CD4-positive, CD25-positive, alpha-beta regulatory T cell (primary cell): ENCODE measurements at regions not wholly inside any gene's neighbourhood (a gene's known extent, or its start where the extent isn't known, plus 50 kb on each side); places are given as distances from the start of the nearest gene placed in this dataset.
A peak's percentile ranks its signal among the peaks of the same experiment; 100 is the strongest.

ENCODE experiments used
- ATAC-seq, 2 donors: fragments of 150-1000 bp; cut with Tn5 transposase; one replicate each; pipeline ENCODE4 v1.10.0; 2021; ENCODE audit warnings: low read depth in 2 of 2, moderate number of reproducible peaks in 2 of 2, moderate library complexity in 1 of 2
- DNase-seq, 3 donors: peaks; one replicate each; pipeline versions ENCODE4 v3.0.0 to v3.0.0-alpha.2; 2012 to 2022; ENCODE audit warnings: mixed read lengths in 1 of 3
- H3K27ac ChIP-seq: one replicate; pipeline ENCODE4 v1.7.0; 2013; ENCODE audit warnings: mild to moderate bottlenecking, low read length; ENCODE audit not compliant: insufficient read depth, poor library complexity, severe bottlenecking
- H3K27me3 ChIP-seq: one replicate; pipeline ENCODE4 v1.7.0; 2013; ENCODE audit warnings: low read length; ENCODE audit not compliant: control insufficient read depth, insufficient read depth
- H3K36me3 ChIP-seq: one replicate; pipeline ENCODE4 v1.7.0; 2013; ENCODE audit warnings: mild to moderate bottlenecking, low read length, moderate library complexity; ENCODE audit not compliant: control insufficient read depth, insufficient read depth
- H3K4me1 ChIP-seq: 2 replicates; pipeline ENCODE4 v1.7.0; 2013; ENCODE audit warnings: mild to moderate bottlenecking, low read length; ENCODE audit not compliant: insufficient read depth, control insufficient read depth, poor library complexity, severe bottlenecking
- H3K4me3 ChIP-seq: one replicate; pipeline ENCODE4 v1.7.0; 2013; ENCODE audit warnings: low read depth, mild to moderate bottlenecking, low read length, moderate library complexity
- H3K9me3 ChIP-seq, 2 experiments: 1 replicate in 1 of 2; 2 replicates in 1 of 2; pipeline ENCODE4 v1.7.0; 2013; ENCODE audit warnings: low read length in 2 of 2, mild to moderate bottlenecking in 1 of 2, moderate library complexity in 1 of 2; ENCODE audit not compliant: control insufficient read depth in 2 of 2
- H3K27ac Mint-ChIP-seq, 3 donors: one replicate each; pipeline ENCODE4 v1.8.0; 2020 to 2022; ENCODE audit warnings: mild to moderate bottlenecking in 3 of 3, mixed read lengths in 3 of 3, moderate library complexity in 2 of 3
- H3K27me3 Mint-ChIP-seq: one replicate; pipeline ENCODE4 v1.8.0; 2022; ENCODE audit warnings: mild to moderate bottlenecking, mixed read lengths
- H3K36me3 Mint-ChIP-seq: one replicate; pipeline ENCODE4 v1.8.0; 2020; ENCODE audit warnings: mixed read lengths
- H3K4me1 Mint-ChIP-seq, 4 donors: one replicate each; pipeline ENCODE4 v1.8.0; 2020 to 2022; ENCODE audit warnings: mixed read lengths in 4 of 4, mild to moderate bottlenecking in 1 of 4
- H3K4me3 Mint-ChIP-seq, 4 donors: one replicate each; pipeline ENCODE4 v1.8.0; 2020 to 2022; ENCODE audit warnings: mild to moderate bottlenecking in 4 of 4, mixed read lengths in 4 of 4, moderate library complexity in 3 of 4
- H3K9me3 Mint-ChIP-seq, 7 donors: one replicate each; pipeline ENCODE4 v1.8.0; 2020 to 2022; ENCODE audit warnings: mixed read lengths in 7 of 7, mild to moderate bottlenecking in 3 of 7, moderate library complexity in 2 of 7

- peaks cover 8% of the 10 kb centered on the region for H3K27me3 Mint-ChIP-seq
Observed at GRCh38 chr11:130634186-130634585, 185.7 kb downstream of the ADAMTS15 start.

DNA sequence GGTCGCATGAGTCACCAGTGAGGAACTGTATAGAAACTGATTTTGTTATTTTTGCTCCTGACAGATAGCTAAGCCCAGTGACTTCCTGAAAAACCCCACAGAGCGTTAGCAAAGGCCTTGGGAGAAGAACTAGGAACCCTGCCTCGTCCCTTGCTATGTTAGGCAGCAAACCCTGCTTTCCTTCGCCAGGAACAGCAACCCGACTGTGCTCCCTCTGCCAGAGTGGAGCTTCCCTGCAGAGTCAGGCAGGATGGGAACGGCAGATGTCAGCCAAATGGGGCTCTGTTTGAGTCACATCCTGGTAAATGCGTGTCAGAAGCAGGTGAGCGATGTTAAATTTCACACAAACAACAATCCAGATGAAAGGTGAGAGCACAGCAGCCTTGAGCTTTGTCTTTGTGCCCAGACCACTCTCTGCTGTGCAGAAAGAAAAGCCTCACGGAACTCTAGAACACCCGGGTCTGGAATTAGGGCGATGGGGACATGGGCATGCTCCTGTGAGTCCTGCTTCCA lies 186.6 kb downstream of the ADAMTS15 start:
- no peaks in the 10 kb centered on the region for H3K9me3 ChIP-seq
- Mint-ChIP-seq H3K4me1 (peaks cover 0 to 6% (median 0%) of the 10 kb centered on the region in 4 donors), H3K36me3 (no peaks in the 10 kb centered on the region), H3K27me3 (peaks cover 11% of the 10 kb centered on the region), H3K4me3 (no peak overlapping the region), H3K27ac (no peak overlapping the region), H3K9me3 (peaks cover 0 to 3% (median 0%) of the 10 kb centered on the region in 7 donors)
- H3K4me1 ChIP-seq = no peaks in the 10 kb centered on the region
- no peaks in the 10 kb centered on the region for H3K27me3 ChIP-seq
- H3K36me3 ChIP-seq = no peaks in the 10 kb centered on the region
- no peak overlapping the region for H3K27ac ChIP-seq
- peak in 1 of 3 donors; percentile 75 for DNase-seq
- no peak for ATAC-seq
- no peak overlapping the region for H3K4me3 ChIP-seq

More at GRCh38 chr11:130634186-130634585, 185.7 kb downstream of the ADAMTS15 start:
- no peaks in the 10 kb centered on the region for H3K9me3 ChIP-seq
- H3K27ac ChIP-seq = no peak overlapping the region
- no peaks in the 10 kb centered on the region for H3K36me3 ChIP-seq
- no peaks in the 10 kb centered on the region for H3K27me3 ChIP-seq
- Mint-ChIP-seq H3K9me3 (peaks cover 0 to 3% (median 0%) of the 10 kb centered on the region in 7 donors), H3K27ac (no peak overlapping the region), H3K36me3 (no peaks in the 10 kb centered on the region), H3K4me3 (no peak overlapping the region), H3K4me1 (peaks cover 0 to 6% (median 0%) of the 10 kb centered on the region in 4 donors)
- H3K4me3 ChIP-seq = no peak overlapping the region
- ATAC-seq = no peak
- no peak for DNase-seq
- H3K4me1 ChIP-seq = no peaks in the 10 kb centered on the region

- peaks cover 0 to 6% (median 0%) of the 10 kb centered on the region in 4 donors for H3K4me1 Mint-ChIP-seq
- no peak overlapping the region for H3K4me3 Mint-ChIP-seq
- DNase-seq (peak in 1 of 3 donors; percentile 6), ATAC-seq (no peak)
- Histone ChIP-seq H3K27me3 (no peaks in the 10 kb centered on the region), H3K4me1 (no peaks in the 10 kb centered on the region), H3K9me3 (no peaks in the 10 kb centered on the region), H3K36me3 (no peaks in the 10 kb centered on the region), H3K27ac (no peak overlapping the region), H3K4me3 (no peak overlapping the region)
- peaks cover 0 to 3% (median 0%) of the 10 kb centered on the region in 7 donors for H3K9me3 Mint-ChIP-seq
- peaks cover 12% of the 10 kb centered on the region for H3K27me3 Mint-ChIP-seq
- no peak overlapping the region for H3K27ac Mint-ChIP-seq
- H3K36me3 Mint-ChIP-seq = no peaks in the 10 kb centered on the region
Observed at GRCh38 chr11:130635937-130636630, 187.6 kb downstream of the ADAMTS15 start.

GRCh38 chr11:130636722-130637464 lies 188.4 kb downstream of the ADAMTS15 start:
- no peak overlapping the region for H3K27ac ChIP-seq
- no peak for ATAC-seq
- Mint-ChIP-seq H3K9me3 (peaks cover 0 to 2% (median 0%) of the 10 kb centered on the region in 7 donors), H3K27me3 (peaks cover 12% of the 10 kb centered on the region), H3K4me3 (no peak overlapping the region), H3K27ac (no peak overlapping the region), H3K4me1 (peaks cover 0 to 6% (median 0%) of the 10 kb centered on the region in 4 donors), H3K36me3 (no peaks in the 10 kb centered on the region)
- H3K4me1 ChIP-seq = no peaks in the 10 kb centered on the region
- H3K4me3 ChIP-seq = no peak overlapping the region
- H3K27me3 ChIP-seq = no peaks in the 10 kb centered on the region
- peak in 1 of 3 donors; percentile 62 for DNase-seq
- no peaks in the 10 kb centered on the region for H3K9me3 ChIP-seq
- no peaks in the 10 kb centered on the region for H3K36me3 ChIP-seq

- no peak overlapping the region for H3K27ac Mint-ChIP-seq
- peaks cover 0 to 2% (median 0%) of the 10 kb centered on the region in 7 donors for H3K9me3 Mint-ChIP-seq
- H3K36me3 ChIP-seq = no peaks in the 10 kb centered on the region
- no peaks in the 10 kb centered on the region for H3K4me1 ChIP-seq
- peaks cover 0 to 6% (median 0%) of the 10 kb centered on the region in 4 donors for H3K4me1 Mint-ChIP-seq
- no peaks in the 10 kb centered on the region for H3K27me3 ChIP-seq
- no peak for DNase-seq
- H3K4me3 ChIP-seq = no peak overlapping the region
- H3K27ac ChIP-seq = no peak overlapping the region
- peaks cover 12% of the 10 kb centered on the region for H3K27me3 Mint-ChIP-seq
- ATAC-seq = no peak
- H3K36me3 Mint-ChIP-seq = no peaks in the 10 kb centered on the region
- H3K9me3 ChIP-seq = no peaks in the 10 kb centered on the region
- H3K4me3 Mint-ChIP-seq = no peak overlapping the region
Observed at GRCh38 chr11:130637566-130637965, 189.1 kb downstream of the ADAMTS15 start.

DNA sequence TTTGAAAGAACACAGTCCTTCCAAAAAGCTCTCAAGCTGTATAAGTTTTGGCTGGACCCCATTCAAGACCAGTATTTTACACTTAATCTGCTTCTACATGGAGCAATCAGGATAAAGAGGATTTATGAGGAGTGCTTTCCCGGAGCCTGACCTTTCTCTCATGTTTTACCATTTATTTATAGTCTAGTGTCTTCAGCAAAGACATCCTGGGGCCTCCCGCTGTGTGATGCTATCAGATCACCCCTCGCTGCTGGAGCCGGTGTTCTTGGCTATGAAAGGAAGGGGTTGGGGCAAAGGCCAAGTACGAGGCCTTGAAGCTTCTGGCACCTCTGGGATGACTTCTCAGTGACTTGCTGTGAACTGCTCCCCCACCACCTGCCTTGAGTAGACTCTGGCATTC lies 189.6 kb downstream of the ADAMTS15 start:
- no peak for ATAC-seq

GRCh38 chr11:130638624-130639023 lies 190.2 kb downstream of the ADAMTS15 start:
- Mint-ChIP-seq H3K36me3 (no peaks in the 10 kb centered on the region), H3K9me3 (peaks cover 0 to 2% (median 0%) of the 10 kb centered on the region in 7 donors), H3K27ac (no peak overlapping the region), H3K4me1 (peaks cover 0 to 6% (median 0%) of the 10 kb centered on the region in 4 donors), H3K4me3 (no peak overlapping the region), H3K27me3 (peaks cover 9% of the 10 kb centered on the region)
- no peak for DNase-seq
- no peaks in the 10 kb centered on the region for H3K36me3 ChIP-seq
- H3K4me1 ChIP-seq = no peaks in the 10 kb centered on the region
- no peaks in the 10 kb centered on the region for H3K27me3 ChIP-seq
- H3K9me3 ChIP-seq = no peaks in the 10 kb centered on the region
- ATAC-seq = no peak
- no peak overlapping the region for H3K27ac ChIP-seq
- H3K4me3 ChIP-seq = no peak overlapping the region

More for the DNA sequence above, 189.6 kb downstream of the ADAMTS15 start:
- peaks cover 0 to 6% (median 0%) of the 10 kb centered on the region in 4 donors for H3K4me1 Mint-ChIP-seq
- peaks cover 0 to 2% (median 0%) of the 10 kb centered on the region in 7 donors for H3K9me3 Mint-ChIP-seq
- peaks cover 12% of the 10 kb centered on the region for H3K27me3 Mint-ChIP-seq
- H3K27ac Mint-ChIP-seq = no peak overlapping the region
- H3K36me3 Mint-ChIP-seq = no peaks in the 10 kb centered on the region
- H3K4me3 Mint-ChIP-seq = no peak overlapping the region
- H3K4me3 ChIP-seq = no peak overlapping the region
- H3K9me3 ChIP-seq = no peaks in the 10 kb centered on the region
- H3K27me3 ChIP-seq = no peaks in the 10 kb centered on the region
- no peak overlapping the region for H3K27ac ChIP-seq
- no peak for DNase-seq
- H3K4me1 ChIP-seq = no peaks in the 10 kb centered on the region
- H3K36me3 ChIP-seq = no peaks in the 10 kb centered on the region
